Ovary (tissue), 7 donors: ENCODE measurements at regions not wholly inside any gene's neighbourhood (a gene's known extent, or its start where the extent isn't known, plus 50 kb on each side); places are given as distances from the start of the nearest gene placed in this dataset.

Experiments used
- DNase-seq, 5 donors: peaks; one replicate each; pipeline ENCODE4 v3.0.0-alpha.2; 2019 to 2020
- H3K27ac ChIP-seq, 2 donors: fragments of 200-600 bp; one replicate each; pipeline versions ENCODE4 v1.5.1 to v1.8.0; 2019 to 2022
- H3K27me3 ChIP-seq: fragments of 200-600 bp; one replicate; pipeline ENCODE4 v1.8.0; 2022
- H3K36me3 ChIP-seq: fragments of 200-600 bp; sonication (generic); one replicate; pipeline ENCODE4 v1.5.1; 2019
- H3K4me1 ChIP-seq: one replicate; pipeline ENCODE4 v1.8.1; 2013; ENCODE audit warnings: mild to moderate bottlenecking, moderate library complexity; ENCODE audit not compliant: insufficient read depth
- H3K4me3 ChIP-seq: fragments of 200-600 bp; sonication (generic); one replicate; pipeline ENCODE4 v1.5.1; 2017
- H3K9me3 ChIP-seq, 2 donors: fragments of 200-600 bp in 1 of 2; sonication (generic) in 1 of 2; one replicate each; pipeline versions ENCODE4 v1.5.1 to v1.8.1; 2013 to 2019; ENCODE audit warnings: mild to moderate bottlenecking in 1 of 2, moderate library complexity in 1 of 2
- CTCF ChIP-seq, 3 donors: fragments of 450-650 bp in 2 of 3; fragments of 200-600 bp in 1 of 3; IDR thresholded peaks; one replicate each; pipeline versions ENCODE4 v1.5.1 to v1.8.0; 2016 to 2022; ENCODE audit warnings: antibody characterized with exemption in 3 of 3, mild to moderate bottlenecking in 1 of 3
- EP300 ChIP-seq: sonication (generic); formaldehyde crosslinking; IDR thresholded peaks from one replicate; pipeline ENCODE4 v1.6.1; 2017; ENCODE audit warnings: antibody characterized with exemption
- POLR2A ChIP-seq: fragments of 450-650 bp; IDR thresholded peaks from one replicate; pipeline ENCODE4 v1.6.1; 2017; ENCODE audit warnings: antibody characterized with exemption, mild to moderate bottlenecking, moderate library complexity
- WGBS, 3 donors: extraction: QIAGEN DNeasy Blood & Tissue Kit in 1 of 3; methylation state at CpG; one replicate each; pipeline versions ENCODE4 v1.1.5 to v1.1.7; 2013 to 2017; 5-methylcytosine and 5-hydroxymethylcytosine counted together
- intact Hi-C, 4 donors: fragments of 100-400 bp; cut with DNase I; formaldehyde crosslinking; loops; one replicate each; pipeline versions ENCODE4 v1.11.0 to v1.15.1; 2022 to 2023
- donor health status: DM: no; HTN: no; CAD: no; lungs with moderate emphysema.
- donor health status: DM: no; HTN: no; CAD: no.
- donor health status: Bipolar disorder and iron deficiency.
- donor health status: DM: no; HTN: no; CAD: no.
- donor health status: DM: yes; HTN: yes; CAD: no.

GRCh38 chr2:239892441-239893235 is 132.5 kb downstream of the NDUFA10 start:
- H3K4me3 ChIP-seq: no peak overlapping the region
- DNase-seq: no peak
- no peaks in the 10 kb centered on the region for H3K9me3 ChIP-seq
- no peaks in the 10 kb centered on the region for H3K4me1 ChIP-seq
- TF ChIP-seq EP300: no peak
- TF ChIP-seq POLR2A: no peak
- no peak for TF ChIP-seq CTCF (IDR thresholded peaks at IDR 0.05)
- no peaks in the 10 kb centered on the region for H3K27me3 ChIP-seq
- no peaks in the 10 kb centered on the region for H3K36me3 ChIP-seq
- 84 to 88% (median 87%) methylated on average over 18 of the region's 18 CpGs for WGBS, 3 donors
- H3K27ac ChIP-seq: no peak overlapping the region
- intact Hi-C loops: loop anchor here in 1 of 4 donors (10.0 kb wide), 1 partner anchor 698 kb away; no protein-coding TSS in a partner anchor

- H3K4me1 ChIP-seq: no peaks in the 10 kb centered on the region
- H3K27ac ChIP-seq: no peak overlapping the region
- H3K36me3 ChIP-seq: no peaks in the 10 kb centered on the region
- H3K4me3 ChIP-seq: no peak overlapping the region
- no peak for DNase-seq
- H3K27me3 ChIP-seq: no peaks in the 10 kb centered on the region
- intact Hi-C loops: loop anchor here in 1 of 4 donors (10.0 kb wide), 1 partner anchor 697 kb away; no protein-coding TSS in a partner anchor
- H3K9me3 ChIP-seq: no peaks in the 10 kb centered on the region
- TF ChIP-seq CTCF (IDR thresholded peaks at IDR 0.05) (no peak), POLR2A (no peak), EP300 (no peak)
- WGBS, 3 donors: 88 to 93% (median 91%) methylated on average over 3 of the region's 3 CpGs
Measured at GRCh38 chr2:239891698-239892097, 133.4 kb downstream of the NDUFA10 start.

GRCh38 chr2:239890206-239890746 is 134.9 kb downstream of the NDUFA10 start:
- 84 to 89% (median 85%) methylated on average over 9 of the region's 9 CpGs for WGBS, 3 donors
- no peaks in the 10 kb centered on the region for H3K4me1 ChIP-seq
- no peak overlapping the region for H3K27ac ChIP-seq
- H3K36me3 ChIP-seq: no peaks in the 10 kb centered on the region
- DNase-seq: no peak
- intact Hi-C loops: loop anchor here in 1 of 4 donors (10.0 kb wide), 1 partner anchor 695 kb away; no protein-coding TSS in a partner anchor
- H3K27me3 ChIP-seq: no peaks in the 10 kb centered on the region
- H3K9me3 ChIP-seq: no peaks in the 10 kb centered on the region
- no peak overlapping the region for H3K4me3 ChIP-seq
- TF ChIP-seq EP300: no peak
- no peak for TF ChIP-seq POLR2A
- TF ChIP-seq CTCF (IDR thresholded peaks at IDR 0.05): no peak

GRCh38 chr2:239889641-239890121 is 135.5 kb downstream of the NDUFA10 start:
- Histone ChIP-seq H3K9me3 (no peaks in the 10 kb centered on the region), H3K27ac (no peak overlapping the region), H3K27me3 (no peaks in the 10 kb centered on the region), H3K4me1 (no peaks in the 10 kb centered on the region), H3K4me3 (no peak overlapping the region), H3K36me3 (no peaks in the 10 kb centered on the region)
- intact Hi-C loops: loop anchor here in 1 of 4 donors (10.0 kb wide), 1 partner anchor 695 kb away; no protein-coding TSS in a partner anchor
- DNase-seq: no peak
- no peak for TF ChIP-seq POLR2A
- TF ChIP-seq CTCF (IDR thresholded peaks at IDR 0.05): no peak
- no peak for TF ChIP-seq EP300
- 49 to 61% (median 52%) methylated on average over 9 of the region's 9 CpGs for WGBS, 3 donors
